HG03442 (cell line): ENCODE measurements at regions not wholly inside any gene's neighbourhood (a gene's known extent, or its start where the extent isn't known, plus 50 kb on each side); places are given as distances from the start of the nearest gene placed in this dataset.
"Not testable (repeated sequence)": the region's sequence is repeated elsewhere in the genome, so short reads cannot be mapped to it uniquely, and the experiment has no call there.

ENCODE experiments used
- ATAC-seq: cut with Tn5 transposase; IDR thresholded peaks from one replicate; pipeline ENCODE4 v1.9.1; 2021; ENCODE audit warnings: mild to moderate bottlenecking, moderate library complexity; ENCODE audit not compliant: unreplicated experiment

GRCh38 chr5:54825005-54825404 is 160.4 kb downstream of the ESM1 start:
- ATAC-seq = no peak

GRCh38 chr5:54823006-54823405 is 162.4 kb downstream of the ESM1 start:
- ATAC-seq = no peak

- no peak for ATAC-seq
These were observed 163.1 kb downstream of the ESM1 start for GRCh38 chr5:54822324-54822687.

- ATAC-seq = no peak
These were observed 163.7 kb downstream of the ESM1 start for GRCh38 chr5:54821445-54822323.

- no peak for ATAC-seq
These were observed 164.9 kb downstream of the ESM1 start for GRCh38 chr5:54820346-54821134.

GRCh38 chr5:54807421-54807820 is 178.0 kb downstream of the ESM1 start:
- ATAC-seq = no peak

- no peak for ATAC-seq
These were observed 180.9 kb downstream of the ESM1 start for GRCh38 chr5:54804521-54804920.

- ATAC-seq = no peak
These were observed 181.3 kb downstream of the ESM1 start for GRCh38 chr5:54804086-54804485.

GRCh38 chr5:54803471-54804011 is 181.9 kb downstream of the ESM1 start:
- no peak for ATAC-seq

- peak; percentile 79 for ATAC-seq
These were observed 185.7 kb downstream of the ESM1 start for GRCh38 chr5:54799645-54800044.

- no peak for ATAC-seq
These were observed 189.6 kb downstream of the ESM1 start for GRCh38 chr5:54795777-54796176.

GRCh38 chr5:54795284-54795683 is 190.1 kb downstream of the ESM1 start:
- ATAC-seq = no peak

GRCh38 chr5:54794135-54794975 is 191.0 kb downstream of the ESM1 start:
- ATAC-seq = no peak

- ATAC-seq = no peak
These were observed 191.8 kb downstream of the ESM1 start for GRCh38 chr5:54793468-54794134.

GRCh38 chr5:54792611-54793404 is 192.6 kb downstream of the ESM1 start:
- ATAC-seq = no peak

- ATAC-seq = not testable (repeated sequence)
These were observed 197.5 kb downstream of the ESM1 start for GRCh38 chr5:54787910-54788309.

- ATAC-seq = peak; percentile 90
These were observed 199.4 kb downstream of the ESM1 start for GRCh38 chr5:54785729-54786591.

GRCh38 chr5:54778783-54779182 is 206.6 kb downstream of the ESM1 start:
- no peak for ATAC-seq

GRCh38 chr5:54775645-54776044 is 209.7 kb downstream of the ESM1 start:
- ATAC-seq = no peak
